ENCODE measurements at regions not wholly inside any gene's neighbourhood (a gene's known extent, or its start where the extent isn't known, plus 50 kb on each side); places are given as distances from the start of the nearest gene placed in this dataset.
A peak's percentile ranks its signal among the peaks of the same experiment; 100 is the strongest.
"Not testable (repeated sequence)": the region's sequence is repeated elsewhere in the genome, so short reads cannot be mapped to it uniquely, and the experiment has no call there.

- DNase-seq (ENCODE audit: low read depth in 2 of 2): no peak
- TF ChIP-seq CTCF (IDR thresholded peaks at IDR 0.05; ENCODE audit: low read depth, low read length): no peak
- H3K4me3 ChIP-seq (replicated peaks in 1 of 2; ENCODE audit: low read depth in 2 of 2, low read length in 2 of 2): no peak overlapping the region
Observed at GRCh38 chr14:89474464-89474863, 57.4 kb upstream of the FOXN3 start.

GRCh38 chr14:89473989-89474388, 57.0 kb upstream of the FOXN3 start:
- H3K4me3 ChIP-seq (replicated peaks in 1 of 2; ENCODE audit: low read depth in 2 of 2, low read length in 2 of 2): no peak overlapping the region
- no peak for TF ChIP-seq CTCF (IDR thresholded peaks at IDR 0.05; ENCODE audit: low read depth, low read length)
- DNase-seq (ENCODE audit: low read depth in 2 of 2): peak in 1 of 2 donors; percentile 23

GRCh38 chr14:89473569-89473968, 56.5 kb upstream of the FOXN3 start:
- no peak for TF ChIP-seq CTCF (IDR thresholded peaks at IDR 0.05; ENCODE audit: low read depth, low read length)
- no peak for DNase-seq (ENCODE audit: low read depth in 2 of 2)
- H3K4me3 ChIP-seq (replicated peaks in 1 of 2; ENCODE audit: low read depth in 2 of 2, low read length in 2 of 2): no peak overlapping the region

- no peak overlapping the region for H3K4me3 ChIP-seq (replicated peaks in 1 of 2; ENCODE audit: low read depth in 2 of 2, low read length in 2 of 2)
- TF ChIP-seq CTCF (IDR thresholded peaks at IDR 0.05; ENCODE audit: low read depth, low read length): no peak
- DNase-seq (ENCODE audit: low read depth in 2 of 2): no peak
Observed at GRCh38 chr14:89470401-89470800, 53.4 kb upstream of the FOXN3 start.

GRCh38 chr14:89469210-89470198, 52.5 kb upstream of the FOXN3 start:
- DNase-seq (ENCODE audit: low read depth in 2 of 2): peak in 1 of 2 donors; percentile 7
- H3K4me3 ChIP-seq (replicated peaks in 1 of 2; ENCODE audit: low read depth in 2 of 2, low read length in 2 of 2): no peak overlapping the region
- no peak for TF ChIP-seq CTCF (IDR thresholded peaks at IDR 0.05; ENCODE audit: low read depth, low read length)

- no peak for TF ChIP-seq CTCF (IDR thresholded peaks at IDR 0.05; ENCODE audit: low read depth, low read length)
- no peak for DNase-seq (ENCODE audit: low read depth in 2 of 2)
- no peak overlapping the region for H3K4me3 ChIP-seq (replicated peaks in 1 of 2; ENCODE audit: low read depth in 2 of 2, low read length in 2 of 2)
Observed at GRCh38 chr14:89468566-89468965, 51.5 kb upstream of the FOXN3 start.

GRCh38 chr14:89468030-89468429, 51.0 kb upstream of the FOXN3 start:
- not testable (repeated sequence) for H3K4me3 ChIP-seq (replicated peaks in 1 of 2; ENCODE audit: low read depth in 2 of 2, low read length in 2 of 2)

More at GRCh38 chr14:89468030-89468429, 51.0 kb upstream of the FOXN3 start:
- peak in 1 of 2 donors; percentile 13 for DNase-seq (ENCODE audit: low read depth in 2 of 2)

Measured in cardiac fibroblast (primary cell).